ENCODE measurements at regions not wholly inside any gene's neighbourhood (a gene's known extent, or its start where the extent isn't known, plus 50 kb on each side); places are given as distances from the start of the nearest gene placed in this dataset.

DNA sequence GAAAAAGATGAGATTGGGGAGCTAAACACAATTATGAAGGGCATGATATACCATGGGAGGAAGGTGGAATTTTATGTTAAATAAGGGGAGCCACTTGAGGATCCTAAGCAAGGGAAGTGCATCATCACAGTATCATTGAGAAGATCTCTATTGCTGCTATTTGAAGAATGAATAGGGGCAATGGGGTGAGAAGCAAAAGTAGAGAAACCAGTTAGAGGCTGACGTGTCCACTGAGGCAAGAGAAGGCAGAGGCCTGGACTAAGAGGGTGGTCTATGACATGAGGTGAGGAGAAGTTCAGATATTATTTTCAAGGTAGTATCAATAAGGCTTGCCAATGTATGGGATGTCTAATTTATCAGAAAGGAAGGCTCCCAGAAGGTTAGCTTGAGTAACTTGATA lies 111.6 kb downstream of the TENT5A start:
- H3K36me3 ChIP-seq (ENCODE audit: insufficient read depth): no peaks in the 10 kb centered on the region
- no peak overlapping the region for H3K27ac Mint-ChIP-seq
- no peaks in the 10 kb centered on the region for H3K36me3 Mint-ChIP-seq (ENCODE audit: low read depth)
- no peak overlapping the region for H3K4me3 Mint-ChIP-seq
- no peaks in the 10 kb centered on the region for H4K20me1 ChIP-seq (replicated peaks; ENCODE audit: insufficient read depth)
- DNase-seq (ENCODE audit: low spot score) (no peak), ATAC-seq (no peak)
- H3K4me1 ChIP-seq (ENCODE audit: insufficient read depth): no peaks in the 10 kb centered on the region
- no peak overlapping the region for H3K4me2 ChIP-seq
- H3K4me1 Mint-ChIP-seq: no peaks in the 10 kb centered on the region
- peaks cover 2% of the 10 kb centered on the region; the same call in 1 of the 3 replicates for H3K9me3 Mint-ChIP-seq
- H2AFZ ChIP-seq: no peak overlapping the region
- H3F3A ChIP-seq (replicated peaks; ENCODE audit: low read depth): no peaks in the 10 kb centered on the region
- no peak for TF ChIP-seq CREB1 (CRISPR knock-in tag; IDR thresholded peaks at IDR 0.05; ENCODE audit: low read depth)
- TF ChIP-seq REST (IDR thresholded peaks at IDR 0.05; ENCODE audit: unreplicated experiment): no peak
- TF ChIP-seq EZH2phosphoT487 (IDR thresholded peaks at IDR 0.05; ENCODE audit: unreplicated experiment): no peak
- TF ChIP-seq, protein P1, sequence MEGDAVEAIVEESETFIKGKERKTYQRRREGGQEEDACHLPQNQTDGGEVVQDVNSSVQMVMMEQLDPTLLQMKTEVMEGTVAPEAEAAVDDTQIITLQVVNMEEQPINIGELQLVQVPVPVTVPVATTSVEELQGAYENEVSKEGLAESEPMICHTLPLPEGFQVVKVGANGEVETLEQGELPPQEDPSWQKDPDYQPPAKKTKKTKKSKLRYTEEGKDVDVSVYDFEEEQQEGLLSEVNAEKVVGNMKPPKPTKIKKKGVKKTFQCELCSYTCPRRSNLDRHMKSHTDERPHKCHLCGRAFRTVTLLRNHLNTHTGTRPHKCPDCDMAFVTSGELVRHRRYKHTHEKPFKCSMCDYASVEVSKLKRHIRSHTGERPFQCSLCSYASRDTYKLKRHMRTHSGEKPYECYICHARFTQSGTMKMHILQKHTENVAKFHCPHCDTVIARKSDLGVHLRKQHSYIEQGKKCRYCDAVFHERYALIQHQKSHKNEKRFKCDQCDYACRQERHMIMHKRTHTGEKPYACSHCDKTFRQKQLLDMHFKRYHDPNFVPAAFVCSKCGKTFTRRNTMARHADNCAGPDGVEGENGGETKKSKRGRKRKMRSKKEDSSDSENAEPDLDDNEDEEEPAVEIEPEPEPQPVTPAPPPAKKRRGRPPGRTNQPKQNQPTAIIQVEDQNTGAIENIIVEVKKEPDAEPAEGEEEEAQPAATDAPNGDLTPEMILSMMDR (conservative IDR thresholded peaks at IDR 0.05; ENCODE audit: low read depth in 2 of 2): no peak
- TF ChIP-seq ZNF114 (CRISPR knock-in tag; IDR thresholded peaks at IDR 0.05): no peak
- TF ChIP-seq, protein P2, sequence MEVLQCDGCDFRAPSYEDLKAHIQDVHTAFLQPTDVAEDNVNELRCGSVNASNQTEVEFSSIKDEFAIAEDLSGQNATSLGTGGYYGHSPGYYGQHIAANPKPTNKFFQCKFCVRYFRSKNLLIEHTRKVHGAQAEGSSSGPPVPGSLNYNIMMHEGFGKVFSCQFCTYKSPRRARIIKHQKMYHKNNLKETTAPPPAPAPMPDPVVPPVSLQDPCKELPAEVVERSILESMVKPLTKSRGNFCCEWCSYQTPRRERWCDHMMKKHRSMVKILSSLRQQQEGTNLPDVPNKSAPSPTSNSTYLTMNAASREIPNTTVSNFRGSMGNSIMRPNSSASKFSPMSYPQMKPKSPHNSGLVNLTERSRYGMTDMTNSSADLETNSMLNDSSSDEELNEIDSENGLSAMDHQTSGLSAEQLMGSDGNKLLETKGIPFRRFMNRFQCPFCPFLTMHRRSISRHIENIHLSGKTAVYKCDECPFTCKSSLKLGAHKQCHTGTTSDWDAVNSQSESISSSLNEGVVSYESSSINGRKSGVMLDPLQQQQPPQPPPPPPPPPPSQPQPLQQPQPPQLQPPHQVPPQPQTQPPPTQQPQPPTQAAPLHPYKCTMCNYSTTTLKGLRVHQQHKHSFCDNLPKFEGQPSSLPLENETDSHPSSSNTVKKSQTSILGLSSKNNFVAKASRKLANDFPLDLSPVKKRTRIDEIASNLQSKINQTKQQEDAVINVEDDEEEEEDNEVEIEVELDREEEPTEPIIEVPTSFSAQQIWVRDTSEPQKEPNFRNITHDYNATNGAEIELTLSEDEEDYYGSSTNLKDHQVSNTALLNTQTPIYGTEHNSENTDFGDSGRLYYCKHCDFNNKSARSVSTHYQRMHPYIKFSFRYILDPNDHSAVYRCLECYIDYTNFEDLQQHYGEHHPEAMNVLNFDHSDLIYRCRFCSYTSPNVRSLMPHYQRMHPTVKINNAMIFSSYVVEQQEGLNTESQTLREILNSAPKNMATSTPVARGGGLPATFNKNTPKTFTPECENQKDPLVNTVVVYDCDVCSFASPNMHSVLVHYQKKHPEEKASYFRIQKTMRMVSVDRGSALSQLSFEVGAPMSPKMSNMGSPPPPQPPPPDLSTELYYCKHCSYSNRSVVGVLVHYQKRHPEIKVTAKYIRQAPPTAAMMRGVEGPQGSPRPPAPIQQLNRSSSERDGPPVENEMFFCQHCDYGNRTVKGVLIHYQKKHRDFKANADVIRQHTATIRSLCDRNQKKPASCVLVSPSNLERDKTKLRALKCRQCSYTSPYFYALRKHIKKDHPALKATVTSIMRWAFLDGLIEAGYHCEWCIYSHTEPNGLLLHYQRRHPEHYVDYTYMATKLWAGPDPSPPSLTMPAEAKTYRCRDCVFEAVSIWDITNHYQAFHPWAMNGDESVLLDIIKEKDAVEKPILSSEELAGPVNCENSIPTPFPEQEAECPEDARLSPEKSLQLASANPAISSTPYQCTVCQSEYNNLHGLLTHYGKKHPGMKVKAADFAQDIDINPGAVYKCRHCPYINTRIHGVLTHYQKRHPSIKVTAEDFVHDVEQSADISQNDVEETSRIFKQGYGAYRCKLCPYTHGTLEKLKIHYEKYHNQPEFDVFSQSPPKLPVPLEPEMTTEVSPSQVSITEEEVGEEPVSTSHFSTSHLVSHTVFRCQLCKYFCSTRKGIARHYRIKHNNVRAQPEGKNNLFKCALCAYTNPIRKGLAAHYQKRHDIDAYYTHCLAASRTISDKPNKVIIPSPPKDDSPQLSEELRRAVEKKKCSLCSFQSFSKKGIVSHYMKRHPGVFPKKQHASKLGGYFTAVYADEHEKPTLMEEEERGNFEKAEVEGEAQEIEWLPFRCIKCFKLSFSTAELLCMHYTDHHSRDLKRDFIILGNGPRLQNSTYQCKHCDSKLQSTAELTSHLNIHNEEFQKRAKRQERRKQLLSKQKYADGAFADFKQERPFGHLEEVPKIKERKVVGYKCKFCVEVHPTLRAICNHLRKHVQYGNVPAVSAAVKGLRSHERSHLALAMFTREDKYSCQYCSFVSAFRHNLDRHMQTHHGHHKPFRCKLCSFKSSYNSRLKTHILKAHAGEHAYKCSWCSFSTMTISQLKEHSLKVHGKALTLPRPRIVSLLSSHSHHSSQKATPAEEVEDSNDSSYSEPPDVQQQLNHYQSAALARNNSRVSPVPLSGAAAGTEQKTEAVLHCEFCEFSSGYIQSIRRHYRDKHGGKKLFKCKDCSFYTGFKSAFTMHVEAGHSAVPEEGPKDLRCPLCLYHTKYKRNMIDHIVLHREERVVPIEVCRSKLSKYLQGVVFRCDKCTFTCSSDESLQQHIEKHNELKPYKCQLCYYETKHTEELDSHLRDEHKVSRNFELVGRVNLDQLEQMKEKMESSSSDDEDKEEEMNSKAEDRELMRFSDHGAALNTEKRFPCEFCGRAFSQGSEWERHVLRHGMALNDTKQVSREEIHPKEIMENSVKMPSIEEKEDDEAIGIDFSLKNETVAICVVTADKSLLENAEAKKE (CRISPR knock-in tag; IDR thresholded peaks at IDR 0.05): no peak
- TF ChIP-seq EZH2 (IDR thresholded peaks at IDR 0.05; ENCODE audit: low read depth, unreplicated experiment): no peak
- TF ChIP-seq STAT1 (IDR thresholded peaks at IDR 0.05; ENCODE audit: unreplicated experiment): no peak
- H3K27me3 Mint-ChIP-seq (ENCODE audit: insufficient read depth, low read depth, poor library complexity): no peaks in the 10 kb centered on the region
- no peaks in the 10 kb centered on the region for H3K27me3 ChIP-seq (ENCODE audit: insufficient read depth)
- H3K4me3 ChIP-seq: no peak overlapping the region
- H3K27ac ChIP-seq (ENCODE audit: low read depth): no peak overlapping the region
- H3K9me2 ChIP-seq (ENCODE audit: insufficient read depth): no peaks in the 10 kb centered on the region
- no peaks in the 10 kb centered on the region for H3K79me2 ChIP-seq (replicated peaks; ENCODE audit: insufficient read depth)

Measured in GM23338 (cell line).